Vagina (tissue), 2 donors: ENCODE measurements at regions not wholly inside any gene's neighbourhood (a gene's known extent, or its start where the extent isn't known, plus 50 kb on each side); places are given as distances from the start of the nearest gene placed in this dataset.
A peak's percentile ranks its signal among the peaks of the same experiment; 100 is the strongest.

Experiments used
- DNase-seq, 2 donors: peaks; one replicate each; pipeline ENCODE4 v3.0.0-alpha.2; 2017; ENCODE audit errors: extremely low spot score in 2 of 2
- H3K27ac ChIP-seq: fragments of 200-600 bp; sonication (generic); one replicate; pipeline ENCODE4 v1.5.1; 2019
- H3K27me3 ChIP-seq: fragments of 200-600 bp; sonication (generic); one replicate; pipeline ENCODE4 v1.5.1; 2019
- H3K36me3 ChIP-seq, 2 donors: fragments of 200-600 bp; sonication (generic); one replicate each; pipeline ENCODE4 v1.5.1; 2017 to 2019
- H3K4me1 ChIP-seq: fragments of 200-600 bp; sonication (generic); one replicate; pipeline ENCODE4 v1.5.1; 2019
- H3K4me3 ChIP-seq, 2 donors: fragments of 200-600 bp; sonication (generic); 1 replicate in 1 of 2; 2 replicates in 1 of 2; pipeline ENCODE4 v1.5.1; 2016 to 2019
- H3K9me3 ChIP-seq: fragments of 200-600 bp; sonication (generic); one replicate; pipeline ENCODE4 v1.5.1; 2019
- POLR2A ChIP-seq, 2 donors: fragments of 450-650 bp; IDR thresholded peaks; one replicate each; pipeline ENCODE4 v1.6.1; 2017; ENCODE audit warnings: antibody characterized with exemption in 2 of 2, mild to moderate bottlenecking in 2 of 2, moderate library complexity in 2 of 2
- POLR2AphosphoS5 ChIP-seq, 2 donors: sonication (generic); formaldehyde crosslinking; IDR thresholded peaks; one replicate each; pipeline ENCODE4 v1.9.0; 2017; ENCODE audit warnings: antibody characterized with exemption in 2 of 2, mild to moderate bottlenecking in 2 of 2, low read depth in 1 of 2; ENCODE audit not compliant: insufficient read depth in 1 of 2
- intact Hi-C: fragments of 100-400 bp; cut with DNase I; formaldehyde crosslinking; loops from one replicate; pipeline ENCODE4 v1.15.1; 2023
- TF ChIP-seq, protein P1 (sequence below), 3 experiments: fragments of 450-650 bp in 2 of 3; fragments of 200-600 bp in 1 of 3; sonication (generic) in 1 of 3; IDR thresholded peaks; one replicate each; pipeline ENCODE4 v1.5.1; 2017 to 2019; ENCODE audit warnings: antibody characterized with exemption in 3 of 3, mild to moderate bottlenecking in 2 of 3, moderate library complexity in 2 of 3

DNA sequence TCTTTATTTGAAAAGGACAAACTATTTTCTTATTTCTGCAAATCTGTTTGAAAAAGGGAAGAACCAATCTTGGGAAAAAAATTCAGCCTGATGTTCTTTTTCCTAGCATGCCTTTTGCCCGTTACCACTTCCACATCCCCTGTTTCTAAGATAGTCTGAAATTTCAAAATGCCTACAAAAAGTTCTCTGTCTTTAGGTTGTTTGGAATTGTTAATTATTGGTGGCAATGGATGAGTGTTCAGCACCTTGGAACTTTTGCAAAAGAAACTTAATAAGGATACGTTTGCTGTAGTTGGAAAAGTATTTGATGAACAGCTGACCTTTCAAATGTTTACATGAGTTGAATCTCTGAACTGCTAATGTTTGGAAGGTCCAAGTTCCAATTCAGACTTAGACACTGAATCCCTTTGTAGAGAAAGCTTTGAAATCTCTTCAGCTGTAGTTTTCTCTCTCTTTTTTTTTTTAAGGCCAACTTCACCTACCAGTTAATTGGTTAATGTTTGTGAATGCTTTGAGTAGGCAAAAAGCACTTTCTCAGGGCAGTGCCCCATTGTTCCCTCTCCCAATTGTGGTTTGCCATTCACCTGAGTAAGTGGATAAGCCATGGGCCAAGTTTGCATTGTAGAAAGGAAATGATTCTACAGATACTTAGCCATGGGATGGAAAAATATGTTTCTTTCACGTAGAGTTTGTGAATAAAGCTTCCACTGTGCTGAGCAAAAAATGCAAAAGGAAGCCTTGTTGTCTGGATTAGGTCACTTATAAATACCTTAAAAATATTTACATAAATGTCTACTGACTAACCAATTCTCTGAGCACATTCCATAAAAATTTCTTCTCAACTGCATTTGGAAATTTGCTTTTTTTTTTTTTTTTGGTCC, 156.4 kb upstream of the ELL2 start:
- no peak for DNase-seq
- Histone ChIP-seq H3K4me3 (no peak overlapping the region), H3K27me3 (no peaks in the 10 kb centered on the region), H3K9me3 (no peaks in the 10 kb centered on the region), H3K27ac (no peak overlapping the region), H3K4me1 (peaks cover 8% of the 10 kb centered on the region), H3K36me3 (no peaks in the 10 kb centered on the region)
- intact Hi-C loops = no loop called here
- no peak for TF ChIP-seq POLR2AphosphoS5 (IDR thresholded peaks at IDR 0.05; ENCODE audit: insufficient read depth in 1 of 2, low read depth in 1 of 2)
- TF ChIP-seq POLR2A (IDR thresholded peaks at IDR 0.05) = no peak
- TF ChIP-seq, protein P1, sequence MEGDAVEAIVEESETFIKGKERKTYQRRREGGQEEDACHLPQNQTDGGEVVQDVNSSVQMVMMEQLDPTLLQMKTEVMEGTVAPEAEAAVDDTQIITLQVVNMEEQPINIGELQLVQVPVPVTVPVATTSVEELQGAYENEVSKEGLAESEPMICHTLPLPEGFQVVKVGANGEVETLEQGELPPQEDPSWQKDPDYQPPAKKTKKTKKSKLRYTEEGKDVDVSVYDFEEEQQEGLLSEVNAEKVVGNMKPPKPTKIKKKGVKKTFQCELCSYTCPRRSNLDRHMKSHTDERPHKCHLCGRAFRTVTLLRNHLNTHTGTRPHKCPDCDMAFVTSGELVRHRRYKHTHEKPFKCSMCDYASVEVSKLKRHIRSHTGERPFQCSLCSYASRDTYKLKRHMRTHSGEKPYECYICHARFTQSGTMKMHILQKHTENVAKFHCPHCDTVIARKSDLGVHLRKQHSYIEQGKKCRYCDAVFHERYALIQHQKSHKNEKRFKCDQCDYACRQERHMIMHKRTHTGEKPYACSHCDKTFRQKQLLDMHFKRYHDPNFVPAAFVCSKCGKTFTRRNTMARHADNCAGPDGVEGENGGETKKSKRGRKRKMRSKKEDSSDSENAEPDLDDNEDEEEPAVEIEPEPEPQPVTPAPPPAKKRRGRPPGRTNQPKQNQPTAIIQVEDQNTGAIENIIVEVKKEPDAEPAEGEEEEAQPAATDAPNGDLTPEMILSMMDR (IDR thresholded peaks at IDR 0.05) = no peak

DNA sequence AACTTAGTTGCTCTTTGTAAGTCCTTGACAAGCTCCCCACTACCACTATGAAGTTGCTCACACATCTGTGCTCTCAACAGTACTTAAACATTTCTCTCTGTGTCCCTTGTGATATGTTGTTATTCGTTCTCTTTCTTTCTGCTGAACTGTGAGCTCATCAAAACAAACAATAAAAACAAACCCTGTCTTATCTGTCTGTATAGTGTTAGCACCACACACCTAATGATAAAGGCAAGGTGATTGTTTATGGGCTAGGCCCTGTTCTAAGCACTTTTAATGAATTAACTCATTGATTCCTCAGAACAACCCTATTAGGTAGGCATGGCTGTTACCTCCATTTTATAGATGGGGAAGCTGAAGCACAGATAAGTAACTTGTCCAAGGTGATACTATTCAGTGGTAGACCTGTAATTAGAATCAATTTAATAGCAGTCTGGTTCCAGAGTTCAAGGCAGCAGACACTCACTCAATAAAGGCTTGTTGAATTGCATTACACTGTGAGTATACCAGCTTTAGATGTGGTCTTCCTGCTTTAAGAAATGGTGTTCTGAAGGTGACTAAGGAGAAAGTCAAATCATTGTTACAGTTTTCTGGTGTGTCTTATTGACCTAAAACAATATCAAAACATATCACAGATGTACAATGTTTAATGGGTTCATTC, 153.6 kb upstream of the ELL2 start:
- H3K27me3 ChIP-seq = no peaks in the 10 kb centered on the region
- no peak for DNase-seq
- TF ChIP-seq, protein P1 (IDR thresholded peaks at IDR 0.05) = no peak
- TF ChIP-seq POLR2A (IDR thresholded peaks at IDR 0.05) (no peak), POLR2AphosphoS5 (IDR thresholded peaks at IDR 0.05; ENCODE audit: insufficient read depth in 1 of 2, low read depth in 1 of 2) (no peak)
- peaks cover 8% of the 10 kb centered on the region for H3K4me1 ChIP-seq
- intact Hi-C loops = no loop called here
- H3K4me3 ChIP-seq = no peak overlapping the region
- H3K9me3 ChIP-seq = no peaks in the 10 kb centered on the region
- H3K36me3 ChIP-seq = no peaks in the 10 kb centered on the region
- peak overlapping the region; percentile 60 for H3K27ac ChIP-seq

DNA sequence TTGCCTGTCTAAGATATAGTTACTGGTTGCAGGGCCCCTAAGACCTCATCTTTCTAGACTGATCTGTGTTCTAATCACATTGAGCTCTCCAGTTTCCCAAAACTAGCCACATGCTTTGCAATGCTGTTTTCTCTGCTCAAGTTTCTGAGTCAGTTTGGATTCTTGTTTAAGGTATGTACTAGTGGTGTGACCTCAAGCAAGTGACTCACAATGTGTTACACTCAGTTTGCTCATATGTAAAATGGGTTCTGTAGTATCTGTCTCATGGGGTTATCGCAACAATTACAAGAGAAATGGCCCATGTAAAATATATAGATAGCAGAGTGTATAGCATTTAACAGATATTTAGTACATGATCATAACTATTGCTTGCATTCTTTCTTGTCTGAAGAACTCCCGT, 153.1 kb upstream of the ELL2 start:
- Histone ChIP-seq H3K27ac (peak overlapping the region; percentile 60), H3K4me3 (no peak overlapping the region), H3K36me3 (no peaks in the 10 kb centered on the region), H3K9me3 (no peaks in the 10 kb centered on the region), H3K27me3 (no peaks in the 10 kb centered on the region), H3K4me1 (peaks cover 8% of the 10 kb centered on the region)
- no peak for DNase-seq
- TF ChIP-seq POLR2AphosphoS5 (IDR thresholded peaks at IDR 0.05; ENCODE audit: insufficient read depth in 1 of 2, low read depth in 1 of 2) (no peak), POLR2A (IDR thresholded peaks at IDR 0.05) (no peak)
- TF ChIP-seq, protein P1 (IDR thresholded peaks at IDR 0.05) = no peak
- intact Hi-C loops = no loop called here

DNA sequence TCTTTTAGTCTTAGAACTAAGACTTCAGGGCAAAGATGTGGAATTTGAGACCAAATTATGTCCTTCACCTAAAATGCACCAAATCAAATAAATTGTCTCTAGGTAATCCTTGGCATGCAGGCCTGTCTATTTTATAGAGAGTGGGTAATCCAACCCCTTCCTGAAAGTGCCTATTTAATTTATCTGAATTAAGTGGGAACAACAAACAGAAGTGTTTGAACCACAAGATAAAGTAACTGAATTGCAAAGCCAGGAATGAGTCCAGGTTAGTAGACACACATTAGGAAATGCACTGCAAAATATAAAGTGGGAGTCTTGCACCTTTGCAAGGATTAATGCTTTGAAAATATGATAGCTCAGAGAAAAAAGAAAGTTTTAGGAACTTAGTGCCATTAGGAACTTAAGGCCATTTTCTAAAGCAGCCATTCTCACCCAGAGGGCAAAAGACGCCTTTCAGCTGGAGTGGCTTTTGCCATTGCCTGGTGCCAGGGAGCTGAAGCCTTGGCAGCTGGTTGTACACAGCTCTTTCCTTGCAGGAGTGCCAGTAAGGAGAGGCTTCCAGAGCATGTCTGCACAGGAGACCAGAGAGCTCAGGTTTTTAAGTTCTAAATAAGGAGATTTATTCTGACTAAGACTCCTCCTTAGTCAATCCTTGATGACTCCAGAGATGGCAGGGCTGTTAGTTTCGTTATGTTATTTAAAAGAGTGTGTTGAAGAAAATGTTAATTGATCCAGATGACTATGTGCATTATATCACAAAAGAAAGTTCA, 151.7 kb upstream of the ELL2 start:
- peak in 1 of 2 donors; percentile 67 for TF ChIP-seq POLR2AphosphoS5 (IDR thresholded peaks at IDR 0.05; ENCODE audit: insufficient read depth in 1 of 2, low read depth in 1 of 2)
- TF ChIP-seq, protein P1 (IDR thresholded peaks at IDR 0.05) = no peak
- no peak for DNase-seq
- Histone ChIP-seq H3K4me1 (peaks cover 8% of the 10 kb centered on the region), H3K4me3 (no peak overlapping the region), H3K27me3 (no peaks in the 10 kb centered on the region), H3K9me3 (no peaks in the 10 kb centered on the region), H3K36me3 (no peaks in the 10 kb centered on the region), H3K27ac (peak overlapping the region; percentile 60)
- intact Hi-C loops = no loop called here
